Activated naive CD8-positive, alpha-beta T cell treated with anti-CD3 and anti-CD28 coated beads, Interleukin-2, amount 50 U/mL, for 16 hours (primary cell): ENCODE measurements at regions not wholly inside any gene's neighbourhood (a gene's known extent, or its start where the extent isn't known, plus 50 kb on each side); places are given as distances from the start of the nearest gene placed in this dataset.

ENCODE experiments used
- DNase-seq: peaks from one replicate; pipeline ENCODE4 v3.0.0-alpha.2; 2020; ENCODE audit warnings: low read depth, low spot score

DNA sequence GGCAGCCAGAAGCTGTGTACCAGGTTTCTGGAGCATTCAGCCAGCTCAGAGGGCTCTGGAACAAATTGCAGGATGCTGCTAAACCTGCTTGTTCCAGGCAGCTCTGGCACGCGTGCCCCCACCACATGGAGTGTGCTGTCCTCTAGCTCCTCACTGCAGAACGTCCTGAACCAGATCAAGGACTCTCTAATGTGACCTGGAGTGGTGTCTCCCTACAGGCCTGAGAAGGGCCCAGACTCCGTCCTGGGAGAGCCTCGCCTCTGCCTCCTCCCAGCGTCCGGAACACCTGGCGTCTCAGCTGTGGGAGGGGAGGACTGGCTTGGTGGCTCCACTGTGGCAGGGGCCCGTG, 115.6 kb upstream of the GPC1 start:
- no peak for DNase-seq

GRCh38 chr2:240320204-240320993, 115.1 kb upstream of the GPC1 start:
- DNase-seq: no peak

DNA sequence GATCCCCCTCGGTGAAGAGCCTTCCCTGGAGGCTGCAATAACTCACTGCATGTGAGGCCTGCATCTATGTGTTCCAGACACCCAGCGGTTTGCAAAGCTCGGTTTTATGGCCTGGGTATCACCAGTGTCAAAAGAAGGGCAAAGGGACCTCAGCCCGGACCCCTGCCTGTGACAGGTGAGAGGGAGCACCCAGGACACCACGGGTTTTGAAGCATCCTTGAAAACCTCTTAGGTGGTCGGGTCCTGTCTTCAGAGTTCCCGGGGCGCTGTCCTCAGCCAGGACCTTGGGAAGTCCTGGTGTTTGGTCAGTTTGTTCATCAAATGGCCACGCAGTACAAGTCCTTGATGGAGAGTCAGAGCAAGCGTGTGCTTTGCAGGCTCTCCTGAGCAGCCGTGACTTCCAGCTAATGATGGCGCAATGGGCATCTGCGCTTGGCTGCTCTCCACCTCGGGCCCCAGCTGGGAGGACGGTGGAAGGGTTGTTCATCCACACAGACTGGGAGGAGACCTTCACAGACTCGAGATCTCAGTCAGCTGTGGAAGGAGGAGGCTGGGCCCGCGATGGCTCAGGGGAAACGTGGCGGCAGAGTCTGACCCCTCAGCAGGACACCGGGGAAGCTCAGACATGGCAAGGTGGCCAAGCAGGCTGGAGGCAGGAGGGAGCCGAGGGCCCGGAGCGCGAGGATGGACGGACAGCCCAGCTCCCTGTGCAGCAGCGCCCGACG, 113.1 kb upstream of the GPC1 start:
- no peak for DNase-seq

DNA sequence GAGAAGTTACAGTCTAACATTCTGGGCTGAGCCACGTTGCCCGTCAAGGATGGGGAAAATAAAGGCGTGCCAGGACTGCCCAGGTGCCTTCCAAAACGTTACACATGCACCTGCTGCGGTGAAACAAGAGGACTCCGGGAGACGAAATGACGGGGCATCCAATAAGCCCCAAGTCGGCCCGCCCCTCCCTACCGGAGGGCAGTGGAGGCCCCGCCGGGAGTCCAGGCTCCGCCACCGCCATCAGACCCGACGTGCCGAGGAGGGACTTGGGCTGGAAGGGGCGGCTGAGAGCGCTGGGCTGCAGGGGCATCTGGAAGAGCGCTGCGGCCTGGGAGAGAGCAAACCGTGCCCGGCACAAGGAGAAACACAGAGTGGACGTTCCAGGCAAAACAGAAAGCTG, 112.5 kb upstream of the GPC1 start:
- DNase-seq: no peak

GRCh38 chr2:240323601-240324291, 111.7 kb upstream of the GPC1 start:
- no peak for DNase-seq

- no peak for DNase-seq
Measured at GRCh38 chr2:240324312-240325015, 111.0 kb upstream of the GPC1 start.

GRCh38 chr2:240325016-240326007, 110.2 kb upstream of the GPC1 start:
- DNase-seq: no peak

GRCh38 chr2:240326246-240326645, 109.2 kb upstream of the GPC1 start:
- DNase-seq: no peak

- DNase-seq: no peak
Measured at GRCh38 chr2:240326886-240327285, 108.6 kb upstream of the GPC1 start.

GRCh38 chr2:240327566-240327965, 107.9 kb upstream of the GPC1 start:
- DNase-seq: no peak

- DNase-seq: no peak
Measured at GRCh38 chr2:240328526-240328925, 106.9 kb upstream of the GPC1 start.

DNA sequence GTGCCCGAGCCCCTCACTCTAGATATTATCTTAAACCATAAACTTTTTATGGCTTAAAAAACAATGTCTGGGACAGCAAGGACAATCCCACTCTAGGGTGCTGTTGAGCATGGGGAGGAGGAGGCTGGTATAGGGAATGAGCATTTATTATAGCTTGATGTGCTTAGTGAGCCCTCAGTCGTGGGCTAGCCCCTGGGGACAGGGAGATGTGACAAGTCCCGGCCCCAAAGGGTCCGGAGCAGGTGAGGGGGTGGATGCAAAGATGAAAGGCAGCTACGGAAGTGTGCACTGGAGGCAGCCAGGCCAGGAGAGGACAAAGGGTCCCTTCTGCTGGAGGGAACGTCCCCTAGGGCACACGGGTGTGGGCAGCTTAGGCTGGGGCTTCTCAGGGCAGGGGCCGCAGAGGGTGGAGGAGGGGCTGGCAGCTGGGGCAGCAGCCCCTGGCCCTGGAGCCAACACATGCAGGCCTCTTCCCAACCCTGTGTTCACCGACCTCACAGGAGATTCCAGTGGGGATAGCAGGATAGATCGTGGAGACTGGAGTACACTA, 106.3 kb upstream of the GPC1 start:
- DNase-seq: no peak

- DNase-seq: no peak
Measured at GRCh38 chr2:240329778-240330177, 105.7 kb upstream of the GPC1 start.

GRCh38 chr2:240333985-240334384, 101.5 kb upstream of the GPC1 start:
- no peak for DNase-seq

GRCh38 chr2:240335061-240335460, 100.4 kb upstream of the GPC1 start:
- DNase-seq: no peak

- DNase-seq: no peak
Measured at GRCh38 chr2:240336820-240337427, 98.5 kb upstream of the GPC1 start.

DNA sequence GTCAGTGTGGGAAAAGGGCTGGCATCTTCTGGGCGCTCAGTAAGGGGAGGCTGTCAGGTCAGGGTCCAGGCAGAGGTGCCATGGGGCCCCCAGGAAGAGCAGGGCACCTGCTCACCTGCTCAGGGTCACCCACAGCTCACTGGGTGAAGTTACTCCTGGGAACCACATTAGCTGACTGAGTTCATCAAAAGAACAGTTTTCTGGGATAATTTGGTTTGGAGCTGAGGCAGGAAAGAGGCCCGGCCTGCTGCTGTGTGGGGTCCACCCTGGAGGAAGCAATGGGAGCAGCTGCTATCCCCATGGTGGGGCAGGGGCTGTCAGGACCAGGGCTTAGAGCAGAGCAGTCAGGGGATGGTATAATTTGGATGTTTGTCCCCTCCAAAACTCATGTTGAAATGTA, 97.2 kb upstream of the GPC1 start:
- DNase-seq: no peak

DNA sequence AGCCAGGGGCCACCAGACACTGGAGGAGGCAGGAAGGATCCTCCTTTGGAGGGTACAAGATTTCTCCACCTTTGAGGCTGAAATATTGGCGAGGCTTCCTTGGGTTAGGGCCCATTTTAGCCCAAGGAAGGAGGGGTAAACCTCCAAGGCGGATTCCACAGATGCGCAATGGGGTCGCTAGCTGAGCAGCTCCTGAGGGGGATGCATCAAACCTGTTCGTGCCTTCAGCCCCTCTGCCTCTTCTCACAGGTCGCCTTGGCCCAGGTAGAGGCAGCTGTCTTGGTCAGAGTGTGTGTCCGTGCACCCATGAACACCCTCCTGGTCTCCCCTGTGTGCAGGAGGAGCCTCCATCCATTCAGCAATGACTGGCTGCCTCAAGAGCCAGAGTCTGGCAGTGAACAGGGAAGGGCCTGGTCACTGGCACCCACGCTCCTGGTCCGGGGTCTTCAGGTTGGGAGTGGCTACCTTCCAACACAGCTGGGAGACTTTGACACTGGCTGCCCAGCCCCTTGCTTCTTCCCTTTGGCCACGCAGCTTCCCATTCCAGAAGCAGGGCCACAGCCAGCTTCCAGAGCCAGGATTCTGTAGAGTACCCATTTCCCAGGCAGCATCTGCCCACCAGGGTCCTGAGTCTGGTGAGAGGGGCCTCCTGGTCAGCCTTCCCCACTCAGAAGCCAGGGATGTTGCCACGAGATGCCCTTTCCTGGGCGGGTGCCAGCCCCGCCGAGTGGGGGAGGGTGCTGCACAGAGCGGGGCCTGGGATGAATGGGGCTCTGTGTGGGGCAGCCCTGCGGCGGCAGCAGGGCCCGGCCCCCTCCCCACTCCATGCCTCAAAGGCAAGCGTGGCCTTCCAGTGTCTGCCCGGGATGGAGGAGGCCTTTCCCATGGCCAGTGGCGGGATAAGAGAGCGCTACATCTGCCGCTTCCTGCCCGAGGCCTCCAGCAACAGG, 95.8 kb upstream of the GPC1 start:
- no peak for DNase-seq

DNA sequence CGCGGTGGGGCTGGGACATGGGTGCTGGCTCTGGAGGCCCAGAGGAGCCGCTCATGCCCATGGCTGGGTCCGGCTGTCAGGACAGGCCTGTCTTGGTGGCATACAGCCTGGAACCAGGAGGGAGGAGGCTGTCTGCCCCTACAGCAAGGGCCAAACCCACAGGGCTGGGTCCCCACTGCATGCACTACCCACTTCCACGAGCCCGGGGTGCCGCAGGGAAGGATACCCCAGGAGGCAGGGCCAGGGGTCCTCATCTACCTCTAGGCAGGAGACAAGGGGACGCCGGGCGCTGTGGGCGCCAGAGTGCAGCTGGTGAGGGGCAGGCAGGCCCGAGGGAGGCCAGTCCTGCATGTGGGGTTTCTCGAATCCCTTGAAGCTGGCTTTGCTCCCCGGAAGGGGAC, 95.1 kb upstream of the GPC1 start:
- no peak for DNase-seq
